ENCODE measurements at regions not wholly inside any gene's neighbourhood (a gene's known extent, or its start where the extent isn't known, plus 50 kb on each side); places are given as distances from the start of the nearest gene placed in this dataset.

DNA sequence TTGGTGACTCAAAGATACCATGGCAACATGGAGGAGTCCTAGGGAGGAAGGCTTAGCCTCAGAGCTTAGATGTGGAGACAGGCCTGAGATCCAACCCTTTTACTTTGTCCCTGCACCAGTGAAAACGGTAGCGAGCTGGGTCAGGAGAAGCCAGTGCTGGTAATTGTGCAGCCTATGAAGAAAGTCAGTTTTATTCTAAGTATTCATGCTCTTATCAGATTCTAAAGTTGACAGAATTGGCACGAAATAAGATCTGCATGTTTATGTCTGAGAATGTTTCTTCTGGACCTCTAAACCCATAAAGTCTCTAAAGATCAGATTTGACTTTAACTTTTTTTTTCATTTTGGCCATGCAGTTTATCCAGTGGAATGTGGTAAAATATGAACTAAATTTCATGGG lies 93.8 kb downstream of the SCG2 start:
- TF ChIP-seq, protein P1, sequence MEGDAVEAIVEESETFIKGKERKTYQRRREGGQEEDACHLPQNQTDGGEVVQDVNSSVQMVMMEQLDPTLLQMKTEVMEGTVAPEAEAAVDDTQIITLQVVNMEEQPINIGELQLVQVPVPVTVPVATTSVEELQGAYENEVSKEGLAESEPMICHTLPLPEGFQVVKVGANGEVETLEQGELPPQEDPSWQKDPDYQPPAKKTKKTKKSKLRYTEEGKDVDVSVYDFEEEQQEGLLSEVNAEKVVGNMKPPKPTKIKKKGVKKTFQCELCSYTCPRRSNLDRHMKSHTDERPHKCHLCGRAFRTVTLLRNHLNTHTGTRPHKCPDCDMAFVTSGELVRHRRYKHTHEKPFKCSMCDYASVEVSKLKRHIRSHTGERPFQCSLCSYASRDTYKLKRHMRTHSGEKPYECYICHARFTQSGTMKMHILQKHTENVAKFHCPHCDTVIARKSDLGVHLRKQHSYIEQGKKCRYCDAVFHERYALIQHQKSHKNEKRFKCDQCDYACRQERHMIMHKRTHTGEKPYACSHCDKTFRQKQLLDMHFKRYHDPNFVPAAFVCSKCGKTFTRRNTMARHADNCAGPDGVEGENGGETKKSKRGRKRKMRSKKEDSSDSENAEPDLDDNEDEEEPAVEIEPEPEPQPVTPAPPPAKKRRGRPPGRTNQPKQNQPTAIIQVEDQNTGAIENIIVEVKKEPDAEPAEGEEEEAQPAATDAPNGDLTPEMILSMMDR (conservative IDR thresholded peaks at IDR 0.05; ENCODE audit: low read depth, low read length), result no peak
- no peak for TF ChIP-seq EZH2phosphoT487 (IDR thresholded peaks at IDR 0.05; ENCODE audit: borderline replicate concordance, low read length)
- no peak for TF ChIP-seq EZH2 (IDR thresholded peaks at IDR 0.05; ENCODE audit: low read length, unreplicated experiment)

Data from PC-3 (cell line).